HT1080 (cell line): ENCODE measurements at regions not wholly inside any gene's neighbourhood (a gene's known extent, or its start where the extent isn't known, plus 50 kb on each side); places are given as distances from the start of the nearest gene placed in this dataset.
"Not testable (repeated sequence)": the region's sequence is repeated elsewhere in the genome, so short reads cannot be mapped to it uniquely, and the experiment has no call there.

Experiments used
- DNase-seq: peaks from one replicate; pipeline ENCODE4 v3.0.0-alpha.2; 2015; ENCODE audit warnings: low read depth

DNA sequence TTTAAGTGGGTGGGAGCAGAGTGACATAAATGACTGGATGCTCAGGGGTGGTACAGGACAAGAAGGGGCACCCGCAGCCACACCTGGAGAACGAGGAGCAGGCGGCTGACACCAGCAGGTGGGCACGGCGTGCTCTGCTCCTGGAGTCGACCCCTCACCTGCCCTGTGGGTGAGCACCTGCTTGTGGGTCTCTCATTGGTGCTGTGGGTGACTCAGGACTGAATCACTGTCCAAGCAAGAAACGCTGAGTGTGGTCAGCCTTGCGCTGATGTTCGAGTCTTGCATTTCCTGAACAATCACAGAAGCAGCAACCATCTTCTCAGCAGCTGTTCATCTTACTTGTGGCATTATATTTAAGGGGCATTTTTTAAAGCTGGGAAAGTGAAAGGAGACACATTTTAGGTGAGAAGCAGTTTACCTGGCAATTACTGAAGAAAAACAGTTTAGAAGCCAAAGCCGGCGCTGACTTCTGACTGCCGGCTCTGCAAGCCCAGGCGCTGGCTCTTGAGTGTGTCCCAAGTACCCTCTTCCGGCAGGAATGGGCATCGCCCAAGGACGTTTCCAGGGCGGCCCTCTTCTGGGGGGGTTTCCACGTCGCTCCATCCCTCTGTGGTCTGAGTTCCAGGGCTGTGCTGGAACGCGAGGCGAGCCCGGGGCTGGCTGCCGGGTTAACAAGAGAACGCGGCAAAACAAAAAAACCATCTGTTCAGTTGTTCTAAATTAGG, 145.2 kb upstream of the PFKP start:
- peak; percentile 74 for DNase-seq

DNA sequence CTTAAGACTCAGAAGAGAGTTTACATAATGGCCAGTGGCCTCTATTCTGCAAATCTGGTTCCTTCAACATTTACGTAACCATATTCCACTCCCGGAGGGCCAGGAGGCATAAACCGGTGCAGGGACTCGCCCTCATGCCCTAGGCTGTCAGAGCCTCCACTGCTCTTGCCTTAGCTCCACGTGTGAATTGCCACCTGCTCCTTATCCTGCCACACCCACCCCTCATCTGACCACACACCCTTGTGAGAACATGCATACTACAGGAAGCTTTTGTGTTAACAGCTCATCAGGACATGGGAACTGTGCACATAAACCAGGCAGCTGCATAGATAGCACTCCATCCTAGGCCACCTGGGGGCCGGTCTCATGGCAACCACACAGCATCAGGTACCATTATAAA, 146.7 kb upstream of the PFKP start:
- no peak for DNase-seq

DNA sequence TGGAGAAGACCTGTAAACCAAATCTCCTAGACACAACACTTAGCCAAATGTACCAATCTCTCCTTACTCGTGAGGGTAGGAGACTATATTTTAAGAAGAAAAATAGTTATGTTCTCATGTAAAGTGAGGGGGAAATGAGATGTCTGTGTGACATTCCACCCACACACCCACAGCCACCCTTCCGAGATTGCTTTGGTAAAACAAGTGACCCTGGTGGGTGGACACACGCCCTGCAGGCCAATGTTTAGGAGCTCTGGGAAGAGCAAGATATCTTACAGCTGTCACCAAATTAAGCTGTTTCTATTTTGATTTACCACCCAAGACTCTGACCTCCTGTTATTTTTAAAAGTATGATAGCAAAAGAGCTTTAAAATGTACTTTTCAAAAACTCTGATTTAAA, 147.2 kb upstream of the PFKP start:
- no peak for DNase-seq

DNA sequence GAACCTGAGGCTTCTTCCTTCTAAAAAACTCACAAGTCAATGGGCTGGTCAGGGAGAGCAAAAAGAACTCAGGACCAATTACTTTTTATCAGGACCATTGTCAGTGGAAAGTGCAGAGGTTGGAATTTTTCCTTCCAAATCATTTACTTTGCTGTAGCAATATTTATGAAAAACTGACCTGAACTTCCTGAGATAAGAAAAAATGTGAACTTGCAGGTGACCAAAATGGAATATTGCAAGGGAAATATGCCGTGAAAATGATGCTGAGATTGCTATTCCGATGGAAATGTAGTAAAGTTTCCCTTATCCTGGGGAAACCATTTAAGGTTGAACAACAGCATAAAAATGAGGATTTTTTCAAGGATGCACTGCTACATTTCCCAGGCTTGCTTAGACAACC, 148.3 kb upstream of the PFKP start:
- no peak for DNase-seq

DNA sequence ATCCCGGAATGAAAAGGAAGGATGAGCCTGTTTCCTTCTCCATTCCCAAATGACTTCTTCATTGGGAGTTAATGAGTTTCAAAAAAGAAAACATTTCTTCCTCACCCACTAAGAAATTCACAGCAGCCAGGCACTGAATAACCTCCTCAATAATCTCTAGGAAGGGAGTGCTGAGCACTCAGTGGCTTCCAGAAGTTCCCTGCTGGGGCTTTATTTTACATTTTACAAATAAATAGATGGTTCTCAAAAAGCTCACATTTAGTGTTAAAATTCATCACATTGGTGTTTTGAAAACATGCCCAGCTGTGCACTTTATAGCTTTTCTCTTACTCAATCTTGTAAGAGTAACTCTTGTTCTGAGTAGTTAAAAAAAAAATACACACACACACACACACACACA, 148.9 kb upstream of the PFKP start:
- no peak for DNase-seq

DNA sequence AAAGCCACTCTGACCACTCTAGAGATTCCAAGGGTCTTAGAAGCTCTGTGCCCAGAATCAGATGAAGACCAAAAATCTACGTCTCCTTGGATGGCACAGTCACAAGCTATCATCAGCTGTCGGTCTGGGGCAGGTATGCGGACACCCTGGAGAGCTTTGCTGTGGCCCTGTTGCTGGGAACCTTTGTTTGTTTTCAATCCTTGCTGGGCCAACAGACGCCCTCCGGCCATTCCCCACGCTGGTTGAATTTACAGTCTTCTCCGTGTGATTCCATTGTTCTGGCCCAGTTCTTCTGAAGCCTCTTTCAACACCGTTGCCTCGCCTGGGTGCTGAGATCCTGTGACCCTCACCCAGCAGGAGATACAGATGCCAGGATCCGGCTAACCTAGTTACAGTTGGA, 149.4 kb upstream of the PFKP start:
- no peak for DNase-seq

DNA sequence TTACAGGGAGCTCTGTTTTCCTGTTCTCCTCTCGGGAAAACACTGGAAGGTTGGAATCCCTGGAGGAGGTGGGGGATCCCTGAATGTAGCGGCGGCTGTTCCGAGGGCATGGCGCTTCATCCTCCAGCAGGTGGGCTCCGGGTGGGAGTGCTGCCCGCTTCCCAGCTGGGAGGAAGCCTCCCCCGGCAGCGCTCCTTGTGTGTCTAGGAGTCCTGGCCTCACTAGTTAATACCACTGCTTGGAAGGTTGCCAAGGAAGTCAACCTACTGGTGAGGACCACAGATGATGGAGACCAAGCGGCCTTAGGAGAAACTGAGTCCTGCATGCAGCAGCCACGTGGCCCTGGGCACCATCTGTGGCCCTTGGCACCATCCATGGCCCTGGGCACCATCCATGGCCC, 151.9 kb upstream of the PFKP start:
- no peak for DNase-seq

DNA sequence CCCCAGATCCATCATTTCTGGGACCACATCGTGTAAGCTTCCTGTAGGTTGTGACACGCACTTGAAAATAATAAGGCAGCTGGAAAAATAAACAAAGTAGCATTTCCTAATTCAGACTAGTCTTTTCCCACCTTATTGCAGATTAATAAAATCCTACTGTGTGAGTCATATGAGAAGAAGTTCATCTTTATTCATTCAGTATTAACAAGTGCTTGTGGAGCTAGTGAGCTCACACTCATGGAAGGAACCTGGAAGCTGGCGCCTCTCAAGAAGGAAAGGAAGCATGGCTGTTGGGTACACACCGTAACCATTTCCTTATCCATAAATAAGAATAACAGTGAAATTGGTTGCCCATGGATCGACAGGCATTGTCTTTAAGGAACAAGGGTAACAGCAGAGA, 152.6 kb upstream of the PFKP start:
- no peak for DNase-seq

DNA sequence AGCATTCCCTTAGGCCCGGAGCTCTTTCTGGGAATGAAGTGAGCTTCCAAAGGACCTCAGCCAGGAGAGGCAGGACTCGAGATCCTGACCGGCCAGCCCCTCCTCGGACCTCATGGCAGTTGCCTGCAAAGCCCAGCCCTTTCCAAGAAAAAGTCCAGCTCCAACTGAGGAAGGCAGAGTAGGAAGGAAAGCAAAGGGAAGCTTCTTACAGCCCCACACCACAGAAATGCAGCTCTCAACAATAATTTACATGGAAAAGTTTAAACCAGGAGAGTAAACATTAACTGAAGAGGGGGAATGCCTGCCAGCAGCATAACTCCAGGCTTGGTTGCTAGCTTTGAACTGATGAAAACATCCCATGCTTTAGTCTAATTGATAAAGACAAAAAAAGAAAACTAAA, 153.9 kb upstream of the PFKP start:
- no peak for DNase-seq

DNA sequence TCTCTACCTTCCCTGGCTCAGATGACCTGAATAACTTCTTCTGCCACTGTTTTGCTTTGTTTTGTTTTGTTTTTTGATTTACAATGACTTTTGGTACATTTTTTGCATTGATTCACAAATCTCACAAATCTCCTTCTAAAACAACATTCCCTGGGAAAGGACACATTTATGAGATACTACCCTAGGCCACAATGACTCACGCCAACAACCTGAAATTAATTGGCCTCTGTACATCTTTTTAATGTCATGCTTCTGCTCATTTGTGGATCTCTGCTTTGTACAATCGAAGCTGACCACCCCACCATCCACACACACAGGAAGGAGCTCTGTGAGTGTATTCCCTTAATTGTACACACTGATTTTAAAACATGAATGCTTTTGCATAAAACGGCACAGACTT, 156.7 kb upstream of the PFKP start:
- DNase-seq: no peak

DNA sequence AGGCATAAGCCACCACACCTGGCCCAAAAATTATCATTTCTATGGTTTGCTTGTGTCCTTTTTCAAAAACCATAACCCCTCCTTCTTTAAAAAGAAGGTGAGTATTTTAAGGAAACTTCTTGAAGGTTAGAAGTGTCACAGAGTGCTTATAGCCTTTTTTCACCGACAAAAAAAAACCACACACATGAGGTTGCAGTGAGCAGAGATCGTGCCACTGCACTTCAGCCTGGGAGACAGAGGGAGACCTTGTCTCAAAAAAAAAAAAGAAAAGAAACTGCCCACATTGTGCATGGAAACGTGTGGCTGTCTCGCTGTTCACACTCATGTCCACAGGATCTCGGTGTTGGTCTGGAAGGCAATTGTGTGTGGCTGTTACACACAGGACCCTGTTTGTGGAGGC, 157.4 kb upstream of the PFKP start:
- DNase-seq: no peak

DNA sequence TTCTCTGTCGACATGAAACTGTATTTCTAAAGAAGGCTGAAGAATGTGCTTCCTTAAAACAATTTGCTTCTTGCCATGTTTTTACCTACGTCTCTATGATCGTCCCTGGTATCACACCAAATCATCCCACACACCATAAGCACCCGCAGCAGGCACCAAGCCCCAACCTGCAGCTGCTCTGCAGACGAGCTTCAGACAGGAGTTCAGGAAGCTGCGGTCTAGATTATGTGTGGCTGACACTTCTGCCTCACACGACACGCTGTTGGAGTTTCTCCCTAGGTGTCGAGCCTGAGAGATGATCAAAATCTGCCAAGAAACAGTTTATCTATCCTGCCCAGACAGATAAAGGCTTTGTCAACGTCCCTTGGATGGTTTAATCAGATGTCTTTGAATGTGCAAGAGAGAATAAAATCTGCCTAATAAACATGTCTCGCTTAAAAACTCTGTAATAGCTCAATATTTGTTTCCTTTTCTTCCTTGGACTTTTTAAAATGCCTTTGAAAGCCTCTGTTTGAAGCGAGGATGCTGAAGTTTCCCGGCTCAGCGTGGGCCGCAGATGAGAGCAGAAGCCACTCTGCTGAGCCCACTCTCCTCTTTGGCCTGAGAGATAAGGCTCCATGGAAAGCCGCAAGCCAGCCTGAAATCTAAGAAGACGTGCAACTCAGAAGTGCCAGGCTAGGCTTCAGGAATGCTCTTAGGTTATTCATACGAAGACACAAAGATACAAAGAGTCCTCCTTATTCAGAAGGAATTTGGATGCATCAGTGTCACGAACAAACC, 158.3 kb upstream of the PFKP start:
- DNase-seq: no peak

DNA sequence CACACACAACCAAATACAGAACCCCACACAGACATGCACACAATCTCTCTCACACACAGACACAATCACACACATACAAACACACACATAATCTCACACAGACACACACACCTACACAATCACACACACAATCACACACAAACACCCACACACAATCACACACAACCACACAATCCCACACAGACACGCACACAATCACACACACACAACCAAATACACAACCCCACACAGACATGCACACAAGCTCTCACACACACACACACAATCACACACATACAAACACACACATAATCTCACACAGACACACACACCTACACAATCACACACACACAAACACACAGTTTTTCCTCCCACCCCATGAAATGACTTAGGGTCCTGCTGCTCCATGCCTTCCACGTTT, 160.4 kb upstream of the PFKP start:
- no peak for DNase-seq

DNA sequence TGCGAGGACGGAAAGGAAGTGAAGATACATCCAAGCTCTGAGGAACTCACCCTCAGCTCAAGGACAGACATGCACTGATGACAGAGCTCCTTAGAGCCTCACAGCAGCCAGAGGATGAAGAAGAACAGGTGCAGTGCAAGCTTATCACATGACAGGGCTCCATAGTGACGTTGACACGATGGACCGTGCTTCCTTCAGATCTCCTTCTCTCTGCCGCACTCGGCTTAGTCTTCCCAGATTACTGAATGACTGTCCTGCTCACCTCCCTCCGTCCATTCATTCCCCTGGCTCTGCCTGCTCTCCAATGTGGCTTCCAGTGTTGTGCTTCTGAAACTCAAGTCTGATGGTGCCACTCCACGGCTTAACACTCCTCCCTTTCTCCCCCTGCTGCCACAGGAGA, 161.5 kb upstream of the PFKP start:
- DNase-seq: no peak

DNA sequence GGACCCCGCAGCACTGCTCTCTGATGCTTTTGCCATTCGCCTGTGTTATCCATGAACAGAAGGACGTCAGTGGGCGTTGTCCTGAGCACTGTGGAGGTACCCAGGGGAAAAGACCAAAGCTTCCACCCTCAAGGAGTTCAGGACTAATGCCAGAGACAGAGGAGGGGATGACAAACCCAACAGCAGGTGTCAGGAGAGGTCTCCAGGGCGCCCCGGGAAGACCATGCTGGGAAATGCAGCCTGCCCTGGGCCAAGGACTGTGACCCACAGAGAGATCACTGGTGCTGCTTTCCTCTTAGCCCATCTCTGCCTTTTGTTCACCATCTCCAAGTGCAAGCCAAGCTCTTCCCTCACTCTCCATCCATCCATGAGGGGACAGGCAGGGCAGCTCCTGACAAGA, 166.8 kb upstream of the PFKP start:
- DNase-seq: no peak

DNA sequence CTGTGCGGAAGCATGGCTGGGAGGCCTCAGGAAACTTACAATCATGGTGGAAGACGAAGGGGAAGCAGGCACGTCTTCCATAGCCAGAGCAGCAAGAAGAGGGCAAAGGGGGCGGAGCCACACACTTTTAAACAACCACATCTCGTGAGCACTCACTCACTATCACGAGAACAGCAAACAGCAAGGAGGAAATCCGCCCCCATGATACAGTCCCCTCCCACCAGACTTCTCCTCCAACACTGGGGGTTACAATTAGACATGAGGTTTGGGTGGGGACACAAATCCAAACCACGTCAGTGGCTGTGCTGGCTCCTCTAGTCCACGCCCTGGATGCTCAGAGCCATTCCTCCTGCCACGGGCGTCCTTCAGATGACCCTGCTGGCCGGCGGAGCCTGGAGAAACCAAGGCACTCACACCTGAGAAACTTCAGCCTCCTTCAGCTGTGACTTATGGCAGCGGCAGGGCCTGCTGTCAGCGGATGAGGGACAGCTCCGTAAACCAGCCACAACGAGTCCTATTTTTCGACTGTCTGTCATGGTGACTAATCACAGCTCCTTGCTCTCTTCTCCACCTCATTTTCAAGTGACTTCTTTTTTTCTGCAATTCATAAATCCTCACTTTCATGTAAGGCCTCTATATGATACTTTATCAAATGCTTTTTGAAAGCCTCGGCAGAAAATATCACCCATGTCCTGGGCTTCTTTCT, 167.9 kb upstream of the PFKP start:
- no peak for DNase-seq

DNA sequence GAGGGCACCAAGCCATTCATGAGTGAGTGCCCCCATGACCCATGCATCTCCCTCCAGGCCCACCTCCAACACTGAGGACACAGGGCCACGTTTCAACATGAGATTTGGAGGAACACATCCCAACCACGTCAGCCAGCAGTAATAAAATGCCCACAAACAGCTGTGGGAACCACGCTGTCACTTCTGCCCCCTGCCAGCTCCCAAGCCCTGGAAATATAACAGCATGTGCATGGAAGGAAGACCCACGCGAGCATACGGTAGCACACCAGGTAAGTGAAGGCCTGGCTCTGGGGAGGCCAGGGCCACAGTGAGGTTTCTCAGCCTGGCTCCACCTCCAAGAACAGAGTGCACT, 168.9 kb upstream of the PFKP start:
- no peak for DNase-seq

DNA sequence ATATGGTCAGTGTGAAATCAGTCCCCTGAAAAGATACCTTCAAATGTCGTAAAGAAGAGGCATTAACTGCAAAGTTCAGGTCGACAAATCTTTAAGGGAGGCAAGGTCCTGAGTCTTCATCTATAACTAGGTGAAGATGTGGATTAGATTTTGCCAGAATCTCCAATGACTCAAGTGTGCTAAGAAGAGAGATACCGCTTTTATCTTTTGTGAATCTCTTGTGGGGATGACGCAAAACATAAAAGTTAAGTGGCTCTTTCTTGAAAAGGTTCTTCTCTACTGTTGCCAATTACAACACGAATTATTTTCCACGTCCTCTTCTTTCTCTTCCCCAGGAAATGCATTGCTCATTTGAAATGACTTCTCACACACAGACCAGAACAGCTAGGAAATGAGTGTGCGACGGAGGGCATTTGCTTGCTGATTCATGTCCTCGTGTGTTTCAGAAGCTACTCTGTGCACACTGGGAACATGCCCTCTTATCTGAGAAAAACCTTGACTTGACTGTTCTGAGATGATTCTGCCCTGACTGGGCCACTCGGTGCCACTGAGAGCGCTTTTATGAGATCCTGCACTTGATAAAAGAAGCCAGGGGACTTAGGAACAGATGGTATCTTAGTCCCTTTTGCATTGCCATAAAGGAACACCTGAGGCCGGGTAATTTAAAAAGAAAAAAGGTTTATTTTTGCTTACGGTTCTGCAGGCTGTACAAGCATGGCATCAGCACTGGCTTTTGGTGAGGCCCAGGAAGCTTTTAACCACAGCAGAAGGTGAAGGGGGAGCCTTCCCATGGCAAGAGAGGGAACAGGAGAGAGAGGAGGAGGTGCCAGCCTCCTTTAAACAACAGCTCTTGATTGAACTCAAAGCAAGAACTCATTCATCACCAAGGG, 169.5 kb upstream of the PFKP start:
- DNase-seq: peak; percentile 77

DNA sequence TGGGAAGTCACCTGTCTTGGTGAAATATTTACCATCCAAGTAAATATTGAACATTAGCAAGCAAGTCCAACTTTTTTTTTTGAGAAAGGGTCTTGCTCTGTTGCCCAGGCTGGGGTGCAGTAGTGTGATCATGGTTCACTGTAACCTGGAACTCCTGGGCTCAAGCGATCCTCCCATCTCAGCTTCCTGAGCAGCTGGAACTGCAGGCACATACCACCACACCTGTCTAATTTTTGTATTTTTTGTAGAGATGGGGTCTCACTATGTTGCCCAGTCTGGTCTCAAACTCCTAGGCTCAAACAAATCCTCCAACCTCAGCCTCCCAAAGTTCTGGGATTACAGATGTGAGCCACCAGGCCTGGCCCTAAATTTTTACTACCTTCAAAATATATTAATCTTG, 171.0 kb upstream of the PFKP start:
- not testable (repeated sequence) for DNase-seq

DNA sequence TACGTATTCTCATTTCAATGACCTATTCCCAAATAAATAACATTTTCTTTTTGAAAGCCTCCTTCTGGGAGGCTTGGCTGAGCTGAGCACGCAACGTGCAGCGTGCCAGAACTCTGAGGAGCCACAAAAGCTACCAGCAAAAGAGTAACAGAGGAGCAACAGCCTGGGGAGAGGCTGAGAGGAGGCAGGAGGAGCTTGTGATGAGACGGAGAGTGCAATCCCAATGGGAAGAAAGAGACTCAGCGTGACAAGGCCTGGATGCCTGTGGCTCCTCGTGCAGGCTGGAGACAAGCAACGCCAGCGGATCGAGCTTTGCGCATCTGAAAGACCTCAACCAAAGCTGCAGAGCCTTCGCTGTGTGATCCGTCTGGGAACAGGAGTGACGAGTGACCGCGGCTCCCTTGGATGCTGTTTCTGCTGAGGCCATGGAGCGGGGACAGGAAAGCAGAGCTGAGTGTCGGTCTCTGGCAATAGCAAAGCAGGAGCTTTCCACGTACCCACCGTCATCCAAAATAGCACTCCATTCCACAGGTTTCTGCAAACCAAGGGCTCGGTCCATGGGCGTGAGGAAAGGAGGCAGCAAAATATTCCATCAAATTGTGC, 171.7 kb upstream of the PFKP start:
- no peak for DNase-seq

DNA sequence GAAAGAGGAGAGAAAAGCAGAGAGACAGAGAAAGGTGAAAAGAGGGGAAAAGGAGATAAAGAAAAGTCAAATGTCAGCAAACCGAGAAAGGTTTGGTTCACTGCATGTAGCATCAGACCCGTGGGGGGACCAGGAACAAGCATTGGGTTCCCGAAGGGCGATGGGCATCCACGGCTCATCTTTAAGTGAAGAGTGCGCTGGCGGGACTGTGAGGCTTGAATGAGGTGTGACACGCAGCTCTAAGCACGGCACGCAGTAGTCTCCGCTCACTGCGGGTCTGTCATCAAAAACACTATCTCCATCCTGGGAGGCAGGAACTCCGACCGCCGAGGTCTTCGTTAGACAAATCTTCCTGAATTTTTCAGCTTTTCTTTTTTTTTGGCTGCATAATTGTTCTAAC, 173.4 kb upstream of the PFKP start:
- DNase-seq: no peak
